ENCODE measurements at regions not wholly inside any gene's neighbourhood (a gene's known extent, or its start where the extent isn't known, plus 50 kb on each side); places are given as distances from the start of the nearest gene placed in this dataset.

DNA sequence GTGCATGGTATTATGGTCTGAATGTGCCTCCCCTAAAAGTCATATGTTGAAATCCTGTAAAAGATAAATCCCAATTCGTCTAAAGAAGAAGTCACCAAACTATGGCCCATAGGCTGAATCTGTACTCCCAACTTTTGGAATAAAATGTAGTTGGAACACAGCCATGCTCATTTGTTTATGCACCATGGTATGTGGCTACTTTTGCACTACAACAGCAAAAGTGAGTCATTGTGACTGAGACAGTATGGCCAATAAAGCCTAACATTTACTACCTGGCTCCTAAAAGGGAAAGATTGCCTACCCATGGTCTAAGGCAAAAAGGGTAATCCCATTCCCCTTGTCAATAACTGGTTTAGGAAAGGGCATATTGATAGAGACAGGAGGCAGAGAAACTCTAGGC lies 101.8 kb downstream of the LRIG3 start:
- DNase-seq, result no peak
- in situ Hi-C loops (cut with HindIII; ENCODE audit: low pct_ligation_motif_present, low sequenced_read_pairs), result no loop called here
- Histone ChIP-seq H3K27ac (no peak overlapping the region), H3K4me3 (ENCODE audit: low read depth, low read length) (no peak overlapping the region), H3K27me3 (replicated peaks) (no peaks in the 10 kb centered on the region), H3K36me3 (replicated peaks) (no peaks in the 10 kb centered on the region)
- TF ChIP-seq, protein P1, sequence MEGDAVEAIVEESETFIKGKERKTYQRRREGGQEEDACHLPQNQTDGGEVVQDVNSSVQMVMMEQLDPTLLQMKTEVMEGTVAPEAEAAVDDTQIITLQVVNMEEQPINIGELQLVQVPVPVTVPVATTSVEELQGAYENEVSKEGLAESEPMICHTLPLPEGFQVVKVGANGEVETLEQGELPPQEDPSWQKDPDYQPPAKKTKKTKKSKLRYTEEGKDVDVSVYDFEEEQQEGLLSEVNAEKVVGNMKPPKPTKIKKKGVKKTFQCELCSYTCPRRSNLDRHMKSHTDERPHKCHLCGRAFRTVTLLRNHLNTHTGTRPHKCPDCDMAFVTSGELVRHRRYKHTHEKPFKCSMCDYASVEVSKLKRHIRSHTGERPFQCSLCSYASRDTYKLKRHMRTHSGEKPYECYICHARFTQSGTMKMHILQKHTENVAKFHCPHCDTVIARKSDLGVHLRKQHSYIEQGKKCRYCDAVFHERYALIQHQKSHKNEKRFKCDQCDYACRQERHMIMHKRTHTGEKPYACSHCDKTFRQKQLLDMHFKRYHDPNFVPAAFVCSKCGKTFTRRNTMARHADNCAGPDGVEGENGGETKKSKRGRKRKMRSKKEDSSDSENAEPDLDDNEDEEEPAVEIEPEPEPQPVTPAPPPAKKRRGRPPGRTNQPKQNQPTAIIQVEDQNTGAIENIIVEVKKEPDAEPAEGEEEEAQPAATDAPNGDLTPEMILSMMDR (IDR thresholded peaks at IDR 0.05; ENCODE audit: low read depth, low read length, missing control alignments), result no peak

DNA sequence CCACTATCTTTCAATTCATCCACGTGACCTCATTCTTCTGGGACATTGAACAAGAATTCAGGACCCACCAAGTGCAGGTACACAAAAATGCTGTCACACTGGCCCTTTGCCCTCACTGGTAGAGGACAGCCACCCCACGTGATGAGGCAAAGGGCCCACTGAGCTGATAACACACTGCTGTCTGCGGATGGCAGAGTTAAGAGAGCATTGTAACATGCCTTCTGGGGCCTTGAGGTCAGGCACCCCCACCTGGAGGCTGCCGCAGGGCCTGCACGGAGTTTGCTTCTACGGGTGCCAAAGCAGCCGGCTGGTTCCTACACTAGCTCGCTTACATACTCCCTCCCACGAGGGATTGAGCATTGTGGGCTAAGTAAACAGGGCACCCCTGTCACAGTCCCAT lies 101.0 kb downstream of the LRIG3 start:
- no peak for DNase-seq
- TF ChIP-seq, protein P1 (IDR thresholded peaks at IDR 0.05; ENCODE audit: low read depth, low read length, missing control alignments), result no peak
- in situ Hi-C loops (cut with HindIII; ENCODE audit: low pct_ligation_motif_present, low sequenced_read_pairs), result no loop called here
- Histone ChIP-seq H3K27ac (no peak overlapping the region), H3K4me3 (ENCODE audit: low read depth, low read length) (no peak overlapping the region), H3K36me3 (replicated peaks) (no peaks in the 10 kb centered on the region), H3K27me3 (replicated peaks) (no peaks in the 10 kb centered on the region)

- DNase-seq, result no peak
- in situ Hi-C loops (cut with HindIII; ENCODE audit: low pct_ligation_motif_present, low sequenced_read_pairs), result no loop called here
Measured at GRCh38 chr12:58819985-58820384, 100.3 kb downstream of the LRIG3 start.

More at GRCh38 chr12:58819985-58820384, 100.3 kb downstream of the LRIG3 start:
- Histone ChIP-seq H3K4me3 (ENCODE audit: low read depth, low read length) (no peak overlapping the region), H3K27me3 (replicated peaks) (no peaks in the 10 kb centered on the region), H3K27ac (no peak overlapping the region), H3K36me3 (replicated peaks) (no peaks in the 10 kb centered on the region)
- TF ChIP-seq, protein P1 (IDR thresholded peaks at IDR 0.05; ENCODE audit: low read depth, low read length, missing control alignments), result no peak
